Lower leg skin (tissue), 3 donors: ENCODE measurements at regions not wholly inside any gene's neighbourhood (a gene's known extent, or its start where the extent isn't known, plus 50 kb on each side); places are given as distances from the start of the nearest gene placed in this dataset.

Source experiments
- CTCF ChIP-seq, 3 donors: fragments of 450-650 bp; IDR thresholded peaks; one replicate each; pipeline ENCODE4 v1.5.1; 2016; ENCODE audit warnings: antibody characterized with exemption in 3 of 3, mild to moderate bottlenecking in 3 of 3, moderate library complexity in 2 of 3
- POLR2A ChIP-seq, 2 donors: fragments of 450-650 bp; IDR thresholded peaks; one replicate each; pipeline ENCODE4 v1.6.1; 2016 to 2017; ENCODE audit warnings: antibody characterized with exemption in 2 of 2, mild to moderate bottlenecking in 1 of 2, moderate library complexity in 1 of 2

- TF ChIP-seq CTCF (IDR thresholded peaks at IDR 0.05) (no peak), POLR2A (IDR thresholded peaks at IDR 0.05) (no peak)
Measured at GRCh38 chr10:10701084-10701611, 316.5 kb upstream of the CELF2 start.
